ENCODE measurements at regions not wholly inside any gene's neighbourhood (a gene's known extent, or its start where the extent isn't known, plus 50 kb on each side); places are given as distances from the start of the nearest gene placed in this dataset.

DNA sequence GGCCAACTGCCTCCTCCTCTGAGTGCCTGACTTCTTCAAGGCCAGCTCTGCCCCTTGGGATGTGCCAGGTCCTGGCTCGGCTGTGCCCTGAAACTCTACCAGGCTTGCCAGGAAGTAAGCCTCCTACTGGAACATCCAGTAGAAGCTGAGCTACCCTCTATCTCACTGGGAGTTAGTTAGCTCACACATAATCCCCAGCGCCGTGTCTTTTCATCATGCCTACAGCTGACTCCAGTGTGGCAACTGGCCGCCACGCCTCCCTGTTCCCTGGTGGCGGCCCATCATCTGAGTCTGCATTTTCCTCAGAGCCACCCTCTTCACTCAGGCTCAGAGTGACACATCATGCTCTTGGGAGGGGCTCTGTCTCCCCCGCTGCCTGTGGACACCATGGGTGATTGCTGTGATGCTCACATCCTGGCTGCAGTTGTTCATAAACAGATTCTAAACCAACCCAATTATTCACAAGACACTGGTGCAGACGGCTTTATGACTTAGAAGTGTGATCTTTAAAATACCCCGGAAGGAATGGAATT lies 131.9 kb upstream of the IRS2 start:
- DNase-seq (ENCODE audit: low spot score): no peak
- TF ChIP-seq, protein P1, sequence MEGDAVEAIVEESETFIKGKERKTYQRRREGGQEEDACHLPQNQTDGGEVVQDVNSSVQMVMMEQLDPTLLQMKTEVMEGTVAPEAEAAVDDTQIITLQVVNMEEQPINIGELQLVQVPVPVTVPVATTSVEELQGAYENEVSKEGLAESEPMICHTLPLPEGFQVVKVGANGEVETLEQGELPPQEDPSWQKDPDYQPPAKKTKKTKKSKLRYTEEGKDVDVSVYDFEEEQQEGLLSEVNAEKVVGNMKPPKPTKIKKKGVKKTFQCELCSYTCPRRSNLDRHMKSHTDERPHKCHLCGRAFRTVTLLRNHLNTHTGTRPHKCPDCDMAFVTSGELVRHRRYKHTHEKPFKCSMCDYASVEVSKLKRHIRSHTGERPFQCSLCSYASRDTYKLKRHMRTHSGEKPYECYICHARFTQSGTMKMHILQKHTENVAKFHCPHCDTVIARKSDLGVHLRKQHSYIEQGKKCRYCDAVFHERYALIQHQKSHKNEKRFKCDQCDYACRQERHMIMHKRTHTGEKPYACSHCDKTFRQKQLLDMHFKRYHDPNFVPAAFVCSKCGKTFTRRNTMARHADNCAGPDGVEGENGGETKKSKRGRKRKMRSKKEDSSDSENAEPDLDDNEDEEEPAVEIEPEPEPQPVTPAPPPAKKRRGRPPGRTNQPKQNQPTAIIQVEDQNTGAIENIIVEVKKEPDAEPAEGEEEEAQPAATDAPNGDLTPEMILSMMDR (IDR thresholded peaks at IDR 0.05; ENCODE audit: extremely low read depth, missing control alignments): no peak

DNA sequence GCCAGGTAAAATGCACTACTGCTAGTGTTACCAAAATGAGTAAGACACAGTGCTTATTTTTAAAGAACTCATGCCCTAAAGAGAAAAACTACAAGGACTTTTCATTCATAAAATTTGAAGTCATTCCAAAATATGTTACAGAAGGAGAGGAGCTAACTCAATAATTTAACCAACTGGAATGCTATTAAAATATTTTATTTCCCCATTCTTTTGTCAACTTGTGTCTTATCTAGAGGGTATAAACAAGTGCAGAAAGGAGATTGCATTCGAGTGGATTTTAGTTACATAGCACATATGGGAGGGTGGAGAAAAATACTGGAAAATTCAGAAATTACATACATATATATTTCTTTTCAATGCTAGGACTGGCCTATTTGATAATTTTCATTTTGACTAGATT lies 131.0 kb upstream of the IRS2 start:
- TF ChIP-seq, protein P1 (IDR thresholded peaks at IDR 0.05; ENCODE audit: extremely low read depth, missing control alignments): no peak
- no peak for DNase-seq (ENCODE audit: low spot score)

DNA sequence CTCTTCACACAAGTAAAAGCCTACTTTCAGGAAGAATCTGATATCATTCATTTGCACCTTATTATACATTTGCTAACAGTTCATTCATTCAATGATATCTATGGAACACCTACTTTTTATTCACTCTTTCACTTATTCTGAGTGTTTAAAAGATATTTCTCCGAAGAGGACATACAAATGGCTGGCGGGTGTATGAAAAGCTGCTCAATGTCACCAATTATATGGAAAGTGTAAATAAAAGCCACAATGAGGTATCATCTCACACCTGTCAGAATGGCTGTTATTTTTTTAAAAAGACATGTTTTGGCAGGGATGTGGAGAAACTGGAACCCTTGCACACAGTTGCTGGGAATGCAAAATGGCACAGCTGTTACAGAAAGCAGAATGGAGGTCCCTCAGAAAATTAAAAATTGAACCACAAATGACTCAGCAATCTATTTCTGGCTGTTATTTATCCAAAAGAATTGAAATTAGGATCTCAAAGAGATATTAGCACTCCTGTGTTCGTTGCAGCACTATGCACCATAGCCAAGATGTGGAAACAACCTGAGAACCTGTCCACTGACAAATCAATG lies 127.6 kb upstream of the IRS2 start:
- no peak for DNase-seq (ENCODE audit: low spot score)
- TF ChIP-seq, protein P1 (IDR thresholded peaks at IDR 0.05; ENCODE audit: extremely low read depth, missing control alignments): no peak

DNA sequence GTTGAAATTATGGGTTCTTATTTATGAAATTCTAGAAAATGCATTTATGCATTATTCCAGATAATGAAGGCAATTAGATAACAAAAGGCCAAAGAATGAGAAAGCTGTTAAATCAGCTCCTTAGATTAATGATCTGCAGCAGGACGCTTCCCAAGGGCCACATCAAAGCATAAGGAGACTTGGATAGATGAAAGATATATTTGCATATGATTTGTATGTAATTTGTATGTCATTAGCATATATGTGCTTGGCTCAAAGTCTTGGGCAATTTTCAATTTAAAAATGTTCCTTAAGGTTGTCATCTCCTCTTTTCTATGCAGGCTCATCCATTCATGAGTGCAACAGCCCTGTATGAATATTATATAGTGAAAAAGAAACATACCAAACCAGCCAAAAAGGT lies 126.8 kb upstream of the IRS2 start:
- no peak for DNase-seq (ENCODE audit: low spot score)
- TF ChIP-seq, protein P1 (IDR thresholded peaks at IDR 0.05; ENCODE audit: extremely low read depth, missing control alignments): no peak

DNA sequence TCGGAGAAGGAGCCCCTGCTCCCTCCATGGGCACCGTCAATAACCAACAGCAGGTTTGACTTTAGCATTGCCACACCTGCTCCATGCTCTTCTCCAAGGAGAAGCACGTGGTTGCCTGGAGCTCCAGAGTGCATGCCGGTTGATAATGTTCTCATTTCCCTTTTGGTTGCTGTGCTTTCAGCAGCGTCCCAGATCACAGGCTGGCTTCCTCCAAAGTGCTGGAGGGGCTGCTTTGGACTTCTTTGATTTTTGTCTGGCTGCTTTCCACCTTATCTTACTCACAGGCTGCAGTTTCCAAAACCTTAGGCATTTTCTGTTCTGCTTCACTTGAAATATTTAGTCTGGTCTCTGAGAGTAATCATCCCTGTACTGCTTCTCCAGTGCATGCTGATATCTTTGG lies 123.8 kb upstream of the IRS2 start:
- TF ChIP-seq, protein P1 (IDR thresholded peaks at IDR 0.05; ENCODE audit: extremely low read depth, missing control alignments): no peak
- no peak for DNase-seq (ENCODE audit: low spot score)

DNA sequence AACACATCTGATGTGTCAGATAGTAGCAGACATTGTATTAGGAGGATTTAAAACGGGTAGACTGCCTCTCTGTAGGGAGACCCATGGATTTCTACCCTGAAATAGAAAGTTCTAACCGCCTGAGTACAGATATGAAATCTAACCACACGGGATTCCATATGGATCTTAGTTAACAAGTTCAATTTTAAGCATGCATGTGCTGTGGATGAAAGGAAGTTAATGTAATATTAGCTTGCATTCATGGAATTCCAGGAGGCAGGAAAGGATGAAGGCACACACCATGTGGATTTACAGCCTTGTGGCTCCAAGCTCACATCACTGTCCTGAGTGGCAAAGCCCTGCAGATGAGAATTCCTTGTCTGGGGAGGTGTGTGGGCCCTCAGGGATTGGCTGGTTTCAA lies 120.6 kb upstream of the IRS2 start:
- TF ChIP-seq, protein P1 (IDR thresholded peaks at IDR 0.05; ENCODE audit: extremely low read depth, missing control alignments): no peak
- no peak for DNase-seq (ENCODE audit: low spot score)

DNA sequence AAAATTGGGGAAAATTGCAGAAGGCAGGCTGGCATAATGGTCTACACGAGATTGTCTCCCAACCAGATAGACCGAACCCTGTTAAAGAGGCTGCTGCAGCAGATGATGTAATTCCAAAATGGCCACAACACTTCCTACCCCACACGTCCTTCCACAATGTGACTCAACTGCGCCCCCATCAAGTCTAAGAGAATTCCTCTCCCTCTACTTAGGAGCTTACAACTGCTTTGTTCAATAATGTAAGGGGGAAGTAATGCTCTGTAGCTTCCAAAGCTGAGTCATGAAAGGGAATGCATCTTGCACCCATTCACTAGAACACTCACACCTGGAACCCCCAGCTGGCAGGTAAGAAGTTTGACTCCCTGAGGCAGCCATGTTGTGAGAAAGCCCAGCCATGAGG lies 117.8 kb upstream of the IRS2 start:
- TF ChIP-seq, protein P1 (IDR thresholded peaks at IDR 0.05; ENCODE audit: extremely low read depth, missing control alignments): no peak
- DNase-seq (ENCODE audit: low spot score): no peak
